ENCODE measurements at regions not wholly inside any gene's neighbourhood (a gene's known extent, or its start where the extent isn't known, plus 50 kb on each side); places are given as distances from the start of the nearest gene placed in this dataset.

GRCh38 chr1:29408831-29409605 lies 172.7 kb downstream of the PTPRU start:
- no peak for TF ChIP-seq POLR2A (IDR thresholded peaks at IDR 0.05; ENCODE audit: low read depth, low read length)
- TF ChIP-seq POLR2AphosphoS5 (IDR thresholded peaks at IDR 0.05; ENCODE audit: low read depth, low read length), result no peak
- no peak for TF ChIP-seq TAF1 (IDR thresholded peaks at IDR 0.05; ENCODE audit: borderline replicate concordance, low read depth, low read length)
